GM12878 (cell line): ENCODE measurements at regions not wholly inside any gene's neighbourhood (a gene's known extent, or its start where the extent isn't known, plus 50 kb on each side); places are given as distances from the start of the nearest gene placed in this dataset.

ENCODE experiments used
- ATAC-seq: fragments of 200-7000 bp; cut with Tn5 transposase; 3 replicates; pipeline ENCODE4 v1.9.1; 2020; ENCODE audit warnings: mild to moderate bottlenecking, moderate library complexity
- BruUV-seq: library from RNA; stranded (reverse); fragments of 400-500 nt; replicated peaks from 2 replicates; lab custom pipeline; 2021; lab: Mats Ljungman, UMichigan
- CTCF ChIA-PET: fragments of 300-600 bp; sonication (Branson Sonifier 250); formaldehyde crosslinking; extraction: SDS; loops from one replicate; lab custom pipeline; 2021; ENCODE audit warnings: inconsistent platforms; lab: Yijun Ruan, JAX
- POLR2A ChIA-PET: fragments of 350-600 bp; formaldehyde crosslinking; extraction: SDS; loops from one replicate; lab custom pipeline; 2021; ENCODE audit warnings: inconsistent platforms; lab: Charles Lee
- RAD21 ChIA-PET: fragments of 300-600 bp; sonication (Branson Sonifier 250); formaldehyde crosslinking; loops from one replicate; lab custom pipeline; 2023; ENCODE audit warnings: antibody characterized with exemption; ENCODE audit not compliant: unreplicated experiment; lab: Charles Lee
- SMC1A ChIA-PET: fragments of 300-600 bp; sonication (Branson Sonifier 250); formaldehyde crosslinking; loops from one replicate; lab custom pipeline; 2023; ENCODE audit not compliant: unreplicated experiment, uncharacterized antibody; lab: Charles Lee
- DNase-seq: peaks from one replicate; pipeline ENCODE4 v3.0.0-alpha.2; 2011; ENCODE audit warnings: low read depth, low spot score
- FAIRE-seq: peaks from 3 replicates; lab custom pipeline; 2011; peaks lifted over from hg19 to GRCh38; lab: Jason Lieb, UNC
- H2AFZ ChIP-seq: 2 replicates; pipeline ENCODE4 v1.6.0; 2011; ENCODE audit warnings: low read depth, low read length, control low read depth; ENCODE audit not compliant: control insufficient read depth
- H3K27ac ChIP-seq: 2 replicates; pipeline ENCODE4 v1.5.1; 2011; ENCODE audit warnings: control low read depth; ENCODE audit not compliant: control insufficient read depth, insufficient read depth
- H3K27me3 ChIP-seq, 2 experiments: replicated peaks in 1 of 2; 2 replicates each; pipeline versions ENCODE4 v1.6.0 to v1.6.1; 2011; ENCODE audit warnings: low read length in 1 of 2; ENCODE audit not compliant: control insufficient read depth in 2 of 2, insufficient read depth in 2 of 2
- H3K36me3 ChIP-seq, 2 experiments: 2 replicates each; pipeline ENCODE4 v1.5.1; 2011; ENCODE audit warnings: low read length in 1 of 2; ENCODE audit not compliant: control insufficient read depth in 2 of 2, insufficient read depth in 2 of 2
- H3K4me1 ChIP-seq: 2 replicates; pipeline ENCODE4 v1.6.1; 2011; ENCODE audit warnings: mild to moderate bottlenecking, low read length, moderate library complexity, mixed read lengths; ENCODE audit not compliant: control insufficient read depth, insufficient read depth
- H3K4me2 ChIP-seq: 2 replicates; pipeline ENCODE4 v1.6.0; 2011; ENCODE audit warnings: control low read depth; ENCODE audit not compliant: control insufficient read depth, insufficient read depth
- H3K4me3 ChIP-seq: fragments of 200-600 bp; sonication (generic); 2 replicates; pipeline ENCODE4 v1.5.1; 2016
- H3K79me2 ChIP-seq: 2 replicates; pipeline ENCODE4 v1.6.0; 2011; ENCODE audit warnings: low read length; ENCODE audit not compliant: control insufficient read depth, insufficient read depth
- H3K9ac ChIP-seq: 2 replicates; pipeline ENCODE4 v1.8.0; 2011; ENCODE audit warnings: low read length, control low read depth, mixed read lengths; ENCODE audit not compliant: control insufficient read depth, insufficient read depth
- H3K9me3 ChIP-seq: replicated peaks from 3 replicates; pipeline ENCODE4 v1.5.1; 2011; ENCODE audit warnings: mild to moderate bottlenecking, low read length; ENCODE audit not compliant: control insufficient read depth, insufficient read depth
- H4K20me1 ChIP-seq: 2 replicates; pipeline ENCODE4 v1.6.0; 2011; ENCODE audit not compliant: control insufficient read depth, insufficient read depth
- BHLHE40 ChIP-seq, 2 experiments: fragments of 450-650 bp in 1 of 2; IDR thresholded peaks; 2 replicates each; pipeline ENCODE4 v1.6.1; 2011 to 2017; ENCODE audit warnings: low read depth in 2 of 2, borderline replicate concordance in 1 of 2, improper control_type of control experiment in 1 of 2, low read length in 1 of 2, mild to moderate bottlenecking in 1 of 2
- FOXM1 ChIP-seq: IDR thresholded peaks from 2 replicates; pipeline ENCODE4 v1.6.1; 2012; ENCODE audit warnings: low read depth, mild to moderate bottlenecking, inconsistent platforms, low read length, moderate library complexity
- IKZF1 ChIP-seq: fragments of 450-650 bp; conservative IDR thresholded peaks from 2 replicates; pipeline ENCODE4 v1.6.1; 2017; ENCODE audit warnings: antibody characterized with exemption, mild to moderate bottlenecking
- LARP7 ChIP-seq: fragments of 450-650 bp; IDR thresholded peaks from 2 replicates; pipeline ENCODE4 v1.6.1; 2017; ENCODE audit warnings: mild to moderate bottlenecking
- PBX3 ChIP-seq: IDR thresholded peaks from 2 replicates; pipeline ENCODE4 v1.6.1; 2011; ENCODE audit warnings: mild to moderate bottlenecking, low read depth, low read length, moderate library complexity; ENCODE audit not compliant: insufficient replicate concordance
- REST ChIP-seq: IDR thresholded peaks from 2 replicates; pipeline ENCODE4 v1.6.1; 2012; ENCODE audit warnings: mild to moderate bottlenecking, low read depth, low read length
- SPI1 ChIP-seq: IDR thresholded peaks from 2 replicates; pipeline ENCODE4 v1.6.1; 2011; ENCODE audit warnings: low read depth, mild to moderate bottlenecking, low read length, moderate library complexity, borderline replicate concordance; ENCODE audit not compliant: insufficient read depth
- WGBS: methylation state at CpG from one replicate; pipeline ENCODE4 v1.1.6; 2016; ENCODE audit warnings: low lambda C conversion rate; ENCODE audit not compliant: insufficient replicate concordance, insufficient coverage; ENCODE audit errors: missing lambda C conversion rate; 5-methylcytosine and 5-hydroxymethylcytosine counted together
- in situ Hi-C: fragments of 300-500 bp; cut with MboI; formaldehyde crosslinking; loops from 9 replicates; pipeline ENCODE4 v1.14.3; 2018; ENCODE audit warnings: mixed read lengths
- intact Hi-C: fragments of 100-400 bp; cut with micrococcal nuclease; formaldehyde crosslinking; loops from one replicate; pipeline ENCODE4 v1.14.2; 2022; ENCODE audit not compliant: unreplicated experiment

- H4K20me1 ChIP-seq, result peaks cover 6% of the 10 kb centered on the region; the same call in 1 of the 2 replicates
- TF ChIP-seq LARP7, result no peak
- 0 out of 2 replicates have a peak, but pooled peaks have one; percentile 2 for TF ChIP-seq FOXM1
- in situ Hi-C loops (no loop called here), intact Hi-C loops (loop anchor here (5.0 kb wide), 1 partner anchor 40 kb away; no protein-coding TSS in a partner anchor)
- H3K36me3 ChIP-seq, result no peaks in the 10 kb centered on the region; a peak in 1 of 4 replicates
- peaks cover 46% of the 10 kb centered on the region for H3K4me1 ChIP-seq
- ChIA-PET SMC1A (interaction anchor here (1.0 to 1.1 kb wide), 2 partner anchors 10 to 40 kb away, joined by 3 to 5 read pairs; no protein-coding TSS in a partner anchor), CTCF (interaction anchor here (1.1 kb wide), 1 partner anchor 31 kb away, joined by 3 read pairs; no protein-coding TSS in a partner anchor), RAD21 (interaction anchor here (0.7 to 1.0 kb wide), 2 partner anchors 41 to 69 kb away, joined by 3 to 4 read pairs; no protein-coding TSS in a partner anchor), POLR2A (no interaction called here)
- no peak for DNase-seq
- H3K4me2 ChIP-seq, result peak overlapping the region; percentile 85
- ATAC-seq, result no peak
- WGBS, result 83% methylated on average over 15 of the region's 16 CpGs
- no peaks in the 10 kb centered on the region for H3K27me3 ChIP-seq
- no TSS peak for BruUV-seq
- no peaks in the 10 kb centered on the region for H3K9me3 ChIP-seq
- peak overlapping the region; percentile 58 for H3K4me3 ChIP-seq
- H3K27ac ChIP-seq, result peak overlapping the region; percentile 69
- H3K79me2 ChIP-seq, result peaks cover 63% of the 10 kb centered on the region
- no peak for FAIRE-seq
- peak overlapping the region; percentile 19 for H2AFZ ChIP-seq
- peak overlapping the region; percentile 67; the same call in 1 of the 2 replicates for H3K9ac ChIP-seq
Measured at GRCh38 chr17:77371888-77372443, 231.2 kb downstream of the SEC14L1 start.

DNA sequence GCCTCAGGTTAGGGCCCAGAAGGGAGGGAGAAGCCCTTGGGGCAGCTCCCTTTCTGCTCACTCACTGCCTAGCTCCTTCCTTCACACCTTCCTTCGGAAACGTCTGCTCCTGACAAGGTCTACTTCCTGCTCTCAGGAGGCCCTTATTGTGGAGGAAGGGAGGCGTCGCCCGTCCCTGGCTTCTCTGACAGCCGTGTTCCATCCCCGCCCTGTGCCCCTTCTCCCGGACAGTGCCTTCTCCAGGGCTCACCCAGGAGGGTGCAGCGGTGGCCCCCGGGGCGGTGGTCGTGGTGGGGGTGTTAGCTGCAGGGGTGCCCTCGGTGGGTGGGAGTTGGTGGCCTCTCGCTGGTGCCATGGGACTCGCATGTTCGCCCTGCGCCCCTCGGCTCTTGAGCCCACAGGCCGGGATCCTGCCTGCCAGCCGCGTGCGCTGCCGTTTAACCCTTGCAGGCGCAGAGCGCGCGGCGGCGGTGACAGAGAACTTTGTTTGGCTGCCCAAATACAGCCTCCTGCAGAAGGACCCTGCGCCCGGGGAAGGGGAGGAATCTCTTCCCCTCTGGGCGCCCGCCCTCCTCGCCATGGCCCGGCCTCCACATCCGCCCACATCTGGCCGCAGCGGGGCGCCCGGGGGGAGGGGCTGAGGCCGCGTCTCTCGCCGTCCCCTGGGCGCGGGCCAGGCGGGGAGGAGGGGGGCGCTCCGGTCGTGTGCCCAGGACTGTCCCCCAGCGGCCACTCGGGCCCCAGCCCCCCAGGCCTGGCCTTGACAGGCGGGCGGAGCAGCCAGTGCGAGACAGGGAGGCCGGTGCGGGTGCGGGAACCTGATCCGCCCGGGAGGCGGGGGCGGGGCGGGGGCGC is 231.9 kb downstream of the SEC14L1 start:
- H3K36me3 ChIP-seq, result no peaks in the 10 kb centered on the region
- no peak for DNase-seq
- H4K20me1 ChIP-seq, result peaks cover 6% of the 10 kb centered on the region; the same call in 1 of the 2 replicates
- CTCF ChIA-PET, result interaction anchor here (1.1 kb wide), 1 partner anchor 32 kb away, joined by 3 read pairs; no protein-coding TSS in a partner anchor
- no peaks in the 10 kb centered on the region for H3K9me3 ChIP-seq
- H2AFZ ChIP-seq, result peak overlapping the region; percentile 19; the same call in 1 of the 2 replicates
- 3% methylated on average over 35 of the region's 64 CpGs for WGBS
- peaks cover 61% of the 10 kb centered on the region for H3K79me2 ChIP-seq
- intact Hi-C loops (loop anchor here (5.0 kb wide), 1 partner anchor 40 kb away; no protein-coding TSS in a partner anchor), in situ Hi-C loops (no loop called here)
- no peak for FAIRE-seq
- SMC1A ChIA-PET, result interaction anchor here (1.0 kb wide), 1 partner anchor 41 kb away, joined by 5 read pairs; no protein-coding TSS in a partner anchor
- H3K27ac ChIP-seq, result peak overlapping the region; percentile 69
- peak overlapping the region; percentile 58 for H3K4me3 ChIP-seq
- H3K4me2 ChIP-seq, result peak overlapping the region; percentile 85
- RAD21 ChIA-PET, result interaction anchor here (0.7 to 1.0 kb wide), 2 partner anchors 41 to 68 kb away, joined by 3 to 4 read pairs; no protein-coding TSS in a partner anchor
- no TSS peak for BruUV-seq
- H3K9ac ChIP-seq, result peak overlapping the region; percentile 67
- no peaks in the 10 kb centered on the region for H3K27me3 ChIP-seq
- POLR2A ChIA-PET, result no interaction called here
- H3K4me1 ChIP-seq, result peaks cover 41% of the 10 kb centered on the region
- ATAC-seq, result peak; percentile 89
- TF ChIP-seq PBX3 (peak; percentile 85), SPI1 (0 out of 2 replicates have a peak, but pooled peaks have one; percentile 18), REST (no peak), BHLHE40 (IDR thresholded peaks at IDR 0.05; ENCODE audit: borderline replicate concordance in 1 of 2, low read depth in 2 of 2, low read length in 1 of 2) (peak in 1 of 2 experiments; percentile 56; a peak in 1 of 4 replicates), IKZF1 (peak; percentile 49)
